IMR-90 (cell line): ENCODE measurements at regions not wholly inside any gene's neighbourhood (a gene's known extent, or its start where the extent isn't known, plus 50 kb on each side); places are given as distances from the start of the nearest gene placed in this dataset.

Source experiments
- ATAC-seq: fragments of 200-7000 bp; cut with Tn5 transposase; 2 replicates; pipeline ENCODE4 v1.9.1; 2020; ENCODE audit warnings: low read depth, mild to moderate bottlenecking, moderate library complexity
- BruUV-seq: library from RNA; stranded (reverse); fragments of 400-500 nt; replicated peaks from 2 replicates; lab custom pipeline; 2021; lab: Mats Ljungman, UMichigan
- CTCF ChIA-PET: fragments of 300-600 bp; formaldehyde crosslinking; extraction: SDS; loops from one replicate; lab custom pipeline; 2021; ENCODE audit warnings: antibody characterized with exemption; lab: Yijun Ruan, JAX
- POLR2A ChIA-PET: fragments of 300-600 bp; sonication (Branson Sonifier 250); formaldehyde crosslinking; loops from one replicate; lab custom pipeline; 2022; ENCODE audit warnings: antibody characterized with exemption; ENCODE audit not compliant: unreplicated experiment; lab: Charles Lee
- DNase-seq: peaks from one replicate; pipeline ENCODE4 v3.0.0; 2013
- H2AFZ ChIP-seq: replicated peaks from 2 replicates; pipeline ENCODE3; 2013; ENCODE audit warnings: low read length, mild to moderate bottlenecking; ENCODE audit not compliant: poor library complexity
- H2AK5ac ChIP-seq: 2 replicates; pipeline ENCODE4 v1.6.1; 2013; ENCODE audit warnings: low read depth, low read length, inconsistent platforms
- H2AK9ac ChIP-seq: replicated peaks from 2 replicates; pipeline ENCODE3; 2013; ENCODE audit warnings: mild to moderate bottlenecking, low read depth, low read length, moderate library complexity; ENCODE audit not compliant: poor library complexity
- H2BK120ac ChIP-seq: 2 replicates; pipeline ENCODE4 v1.6.1; 2013; ENCODE audit warnings: low read depth, low read length, inconsistent platforms
- H2BK15ac ChIP-seq: 3 replicates; pipeline ENCODE4 v1.6.1; 2013; ENCODE audit warnings: low read depth, low read length, inconsistent platforms
- H2BK20ac ChIP-seq: 2 replicates; pipeline ENCODE4 v1.6.1; 2013; ENCODE audit warnings: low read depth, mild to moderate bottlenecking, inconsistent platforms, low read length, moderate library complexity
- H2BK5ac ChIP-seq: 2 replicates; pipeline ENCODE4 v1.6.1; 2013; ENCODE audit warnings: mild to moderate bottlenecking, low read depth, low read length, inconsistent platforms; ENCODE audit not compliant: poor library complexity, severe bottlenecking
- H3K14ac ChIP-seq: replicated peaks from 2 replicates; pipeline ENCODE4 v1.6.1; 2013; ENCODE audit warnings: low read depth, low read length, inconsistent platforms
- H3K18ac ChIP-seq: 2 replicates; pipeline ENCODE4 v1.6.1; 2013; ENCODE audit warnings: low read depth, low read length, control low read depth
- H3K23ac ChIP-seq: 2 replicates; pipeline ENCODE4 v1.6.1; 2013; ENCODE audit warnings: low read depth, low read length, inconsistent platforms
- H3K27ac ChIP-seq: 2 replicates; pipeline ENCODE4 v1.5.1; 2013; ENCODE audit warnings: mild to moderate bottlenecking, control low read depth, low read length; ENCODE audit not compliant: insufficient read depth
- H3K27me3 ChIP-seq: 2 replicates; pipeline ENCODE4 v1.6.1; 2013; ENCODE audit warnings: low read length; ENCODE audit not compliant: control insufficient read depth, insufficient read depth
- H3K36me3 ChIP-seq: 2 replicates; pipeline ENCODE4 v1.6.1; 2013; ENCODE audit warnings: low read length, mixed read lengths; ENCODE audit not compliant: control insufficient read depth, insufficient read depth
- H3K4ac ChIP-seq: 2 replicates; pipeline ENCODE4 v1.6.1; 2013; ENCODE audit warnings: low read depth, low read length, inconsistent platforms
- H3K4me1 ChIP-seq: 2 replicates; pipeline ENCODE4 v1.6.1; 2013; ENCODE audit warnings: low read length, mixed read lengths; ENCODE audit not compliant: control insufficient read depth, insufficient read depth
- H3K4me2 ChIP-seq: 2 replicates; pipeline ENCODE4 v1.6.1; 2013; ENCODE audit warnings: low read depth, mild to moderate bottlenecking, control low read depth, low read length, moderate library complexity
- H3K4me3 ChIP-seq: 2 replicates; pipeline ENCODE4 v1.5.1; 2013; ENCODE audit warnings: low read depth, mild to moderate bottlenecking, control low read depth, low read length, moderate library complexity; ENCODE audit not compliant: insufficient read depth
- H3K56ac ChIP-seq: 2 replicates; pipeline ENCODE4 v1.6.1; 2013; ENCODE audit warnings: low read length, inconsistent platforms; ENCODE audit not compliant: insufficient read depth; ENCODE audit errors: extremely low read depth
- H3K79me1 ChIP-seq, 2 experiments: 2 replicates each; pipeline ENCODE4 v1.6.1; 2013; ENCODE audit warnings: low read length in 2 of 2, inconsistent platforms in 1 of 2, low read depth in 1 of 2
- H3K9ac ChIP-seq: 2 replicates; pipeline ENCODE4 v1.6.1; 2013; ENCODE audit warnings: low read depth, low read length, control low read depth
- H3K9me1 ChIP-seq: 2 replicates; pipeline ENCODE4 v1.6.1; 2013; ENCODE audit warnings: low read length, inconsistent platforms; ENCODE audit not compliant: insufficient read depth
- H3K9me3 ChIP-seq: 2 replicates; pipeline ENCODE4 v1.6.1; 2013; ENCODE audit warnings: low read length; ENCODE audit not compliant: control insufficient read depth, insufficient read depth
- H4K20me1 ChIP-seq: 2 replicates; pipeline ENCODE4 v1.6.1; 2013; ENCODE audit warnings: low read length, inconsistent platforms; ENCODE audit not compliant: insufficient read depth
- H4K5ac ChIP-seq: 2 replicates; pipeline ENCODE4 v1.6.1; 2013; ENCODE audit warnings: mild to moderate bottlenecking, low read depth, low read length, control low read depth
- H4K8ac ChIP-seq, 2 experiments: 2 replicates each; pipeline ENCODE4 v1.6.1; 2013; ENCODE audit warnings: low read depth in 2 of 2, low read length in 2 of 2, control low read depth in 1 of 2, inconsistent platforms in 1 of 2
- H4K91ac ChIP-seq: 2 replicates; pipeline ENCODE4 v1.6.1; 2013; ENCODE audit warnings: low read depth, low read length, inconsistent platforms; ENCODE audit not compliant: insufficient read depth
- BHLHE40 ChIP-seq: fragments of 150-350 bp; IDR thresholded peaks from 2 replicates; pipeline ENCODE4 v1.6.1; 2016; ENCODE audit warnings: mild to moderate bottlenecking, low read depth, low read length
- CEBPB ChIP-seq: IDR thresholded peaks from 2 replicates; pipeline ENCODE4 v1.6.1; 2012; ENCODE audit warnings: low read depth, low read length, improper control_type of control experiment
- CHD1 ChIP-seq: IDR thresholded peaks from 2 replicates; pipeline ENCODE4 v1.6.1; 2012; ENCODE audit warnings: low read depth, low read length, improper control_type of control experiment
- FOS ChIP-seq: fragments of 150-350 bp; IDR thresholded peaks from 2 replicates; pipeline ENCODE4 v1.6.1; 2016; ENCODE audit warnings: low read depth, low read length
- MAFK ChIP-seq: IDR thresholded peaks from 2 replicates; pipeline ENCODE4 v1.6.1; 2012; ENCODE audit warnings: low read depth, low read length, improper control_type of control experiment
- MAZ ChIP-seq: IDR thresholded peaks from 2 replicates; pipeline ENCODE4 v1.6.1; 2012; ENCODE audit warnings: low read depth, mild to moderate bottlenecking, low read length, improper control_type of control experiment, moderate library complexity, borderline replicate concordance
- MXI1 ChIP-seq: IDR thresholded peaks from 2 replicates; pipeline ENCODE4 v1.6.1; 2012; ENCODE audit warnings: low read depth, mild to moderate bottlenecking, low read length, moderate library complexity, borderline replicate concordance
- NFE2L2 ChIP-seq: fragments of 150-350 bp; IDR thresholded peaks from 2 replicates; pipeline ENCODE4 v1.6.1; 2016; ENCODE audit warnings: low read depth, mild to moderate bottlenecking, low read length
- POLR2A ChIP-seq: IDR thresholded peaks from 2 replicates; pipeline ENCODE4 v1.6.1; 2012; ENCODE audit warnings: mild to moderate bottlenecking, low read depth, low read length
- RAD21 ChIP-seq: IDR thresholded peaks from 2 replicates; pipeline ENCODE4 v1.6.1; 2012; ENCODE audit warnings: low read length, improper control_type of control experiment
- RFX5 ChIP-seq: IDR thresholded peaks from 2 replicates; pipeline ENCODE4 v1.8.0; 2012; ENCODE audit warnings: low read depth, mild to moderate bottlenecking, low read length, moderate library complexity
- SMC3 ChIP-seq: fragments of 150-350 bp; IDR thresholded peaks from 2 replicates; pipeline ENCODE4 v1.6.1; 2016; ENCODE audit warnings: low read depth, mild to moderate bottlenecking, antibody characterized with exemption, low read length, moderate library complexity
- WGBS, 2 experiments: methylation state at CpG; one replicate each; pipeline versions ENCODE4 v1.1.5 to v1.1.7; 2013; ENCODE audit warnings: missing lambda C conversion rate in 2 of 2; ENCODE audit not compliant: insufficient read length in 1 of 2; ENCODE audit errors: extremely low coverage in 2 of 2; 5-methylcytosine and 5-hydroxymethylcytosine counted together
- dilution Hi-C: fragments of 300-500 bp; cut with HindIII; formaldehyde crosslinking; loops from one replicate; pipeline ENCODE4 v1.14.3; 2018; ENCODE audit warnings: low sequenced_read_pairs; ENCODE audit not compliant: unreplicated experiment
- in situ Hi-C: fragments of 300-500 bp; cut with MboI; formaldehyde crosslinking; loops from 3 replicates; pipeline ENCODE4 v1.14.3; 2019; ENCODE audit warnings: low sequenced_read_pairs, inconsistent platforms, mixed read lengths
- intact Hi-C: fragments of 100-400 bp; cut with micrococcal nuclease; formaldehyde crosslinking; loops from 2 replicates; pipeline ENCODE4 v1.10.0; 2022
- TF ChIP-seq, protein P1 (sequence below): fragments of 150-350 bp; IDR thresholded peaks from 2 replicates; pipeline ENCODE4 v1.6.1; 2017; ENCODE audit warnings: mild to moderate bottlenecking, antibody characterized with exemption, low read length, low read depth
- TF ChIP-seq, protein P2 (sequence below): conservative IDR thresholded peaks from 2 replicates; pipeline ENCODE4 v1.5.1; 2012; ENCODE audit warnings: mild to moderate bottlenecking, low read depth, low read length, improper control_type of control experiment
- TF ChIP-seq, protein P3 (sequence below): fragments of 150-350 bp; IDR thresholded peaks from 2 replicates; pipeline ENCODE4 v1.6.1; 2016; ENCODE audit warnings: low read depth, mild to moderate bottlenecking, low read length, moderate library complexity, borderline replicate concordance

DNA sequence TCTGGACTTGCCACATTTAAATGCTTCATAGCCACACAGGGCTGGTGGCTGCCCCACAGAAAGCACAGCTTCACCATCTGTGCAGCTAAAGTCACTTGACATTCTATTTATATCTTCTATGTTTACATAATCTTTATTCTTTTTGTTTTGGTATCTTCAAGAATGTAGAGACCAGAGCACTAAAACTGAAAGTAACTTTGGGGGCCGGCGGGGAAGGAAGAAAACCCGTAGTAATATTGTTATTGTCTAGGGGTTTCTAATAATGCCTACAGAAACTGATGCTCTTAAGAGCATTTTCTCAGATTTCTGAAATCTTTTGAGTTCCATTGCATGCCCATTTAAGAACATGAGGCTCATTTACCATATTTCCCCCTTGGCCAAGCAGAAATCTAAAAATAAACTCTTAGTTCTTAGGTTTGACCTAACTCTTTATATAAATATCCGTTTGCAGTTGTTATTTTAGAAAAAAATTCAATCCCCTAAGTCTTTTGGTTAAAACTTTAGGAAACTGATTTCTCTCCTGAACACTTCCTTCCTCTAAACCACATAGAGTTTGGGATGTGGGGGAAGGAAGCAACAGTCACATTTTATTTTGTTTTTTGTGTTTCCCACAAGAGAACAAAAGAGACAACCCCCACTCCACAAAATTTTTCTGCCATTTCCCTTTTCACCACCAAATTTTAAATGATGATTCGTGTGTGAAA, 207.6 kb downstream of the OGFRL1 start:
- Histone ChIP-seq H3K27ac (peak overlapping the region; percentile 25; the same call in 1 of the 2 replicates), H3K14ac (peak overlapping the region; percentile 88), H2BK15ac (peak overlapping the region; percentile 80; the same call in 1 of the 3 replicates), H3K4ac (peak overlapping the region; percentile 55; the same call in 1 of the 2 replicates), H3K56ac (peak overlapping the region; percentile 4; the same call in 1 of the 2 replicates), H3K79me1 (no peaks in the 10 kb centered on the region), H2BK20ac (peak overlapping the region; percentile 70; the same call in 1 of the 2 replicates), H4K5ac (peak overlapping the region; percentile 32), H3K9ac (no peak overlapping the region), H2BK5ac (peak overlapping the region; percentile 58), H3K4me1 (peaks cover 2% of the 10 kb centered on the region; the same call in 1 of the 2 replicates), H2BK120ac (peak overlapping the region; percentile 71; the same call in 1 of the 2 replicates), H2AK5ac (no peak overlapping the region), H3K9me1 (no peaks in the 10 kb centered on the region; the same call in 1 of the 2 replicates), H3K27me3 (no peaks in the 10 kb centered on the region), H3K23ac (peak overlapping the region; percentile 49; the same call in 1 of the 2 replicates), H3K36me3 (no peaks in the 10 kb centered on the region), H3K4me2 (peak overlapping the region; percentile 91), H4K8ac (peak overlapping the region; percentile 7 to 77; a peak in 3 of 4 replicates), H3K4me3 (peak overlapping the region; percentile 30; the same call in 1 of the 2 replicates), H4K91ac (0 out of 2 replicates have a peak overlapping the region, but pooled peaks have one; percentile 14), H4K20me1 (no peaks in the 10 kb centered on the region), H2AFZ (peak overlapping the region; percentile 74), H3K18ac (peak overlapping the region; percentile 71), H3K9me3 (no peaks in the 10 kb centered on the region), H2AK9ac (no peak overlapping the region)
- no TSS peak for BruUV-seq
- ChIA-PET POLR2A (no interaction called here), CTCF (interaction anchor here (1.3 kb wide), 1 partner anchor 10 kb away, joined by 3 read pairs; no protein-coding TSS in a partner anchor)
- intact Hi-C loops = no loop called here
- ATAC-seq (peak; percentile 55), DNase-seq (peak; percentile 31)
- dilution Hi-C loops = no loop called here
- WGBS, 2 experiments = no CpG with 5 or more reads among the region's 5 CpGs
- in situ Hi-C loops = no loop called here
- TF ChIP-seq NFE2L2 (no peak), FOS (no peak), CHD1 (no peak), BHLHE40 (no peak), RAD21 (no peak), MAZ (no peak), MAFK (no peak), RFX5 (no peak), MXI1 (no peak), CEBPB (no peak), SMC3 (no peak), POLR2A (no peak)
- TF ChIP-seq, protein P1, sequence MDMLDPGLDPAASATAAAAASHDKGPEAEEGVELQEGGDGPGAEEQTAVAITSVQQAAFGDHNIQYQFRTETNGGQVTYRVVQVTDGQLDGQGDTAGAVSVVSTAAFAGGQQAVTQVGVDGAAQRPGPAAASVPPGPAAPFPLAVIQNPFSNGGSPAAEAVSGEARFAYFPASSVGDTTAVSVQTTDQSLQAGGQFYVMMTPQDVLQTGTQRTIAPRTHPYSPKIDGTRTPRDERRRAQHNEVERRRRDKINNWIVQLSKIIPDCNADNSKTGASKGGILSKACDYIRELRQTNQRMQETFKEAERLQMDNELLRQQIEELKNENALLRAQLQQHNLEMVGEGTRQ = no peak
- TF ChIP-seq, protein P2, sequence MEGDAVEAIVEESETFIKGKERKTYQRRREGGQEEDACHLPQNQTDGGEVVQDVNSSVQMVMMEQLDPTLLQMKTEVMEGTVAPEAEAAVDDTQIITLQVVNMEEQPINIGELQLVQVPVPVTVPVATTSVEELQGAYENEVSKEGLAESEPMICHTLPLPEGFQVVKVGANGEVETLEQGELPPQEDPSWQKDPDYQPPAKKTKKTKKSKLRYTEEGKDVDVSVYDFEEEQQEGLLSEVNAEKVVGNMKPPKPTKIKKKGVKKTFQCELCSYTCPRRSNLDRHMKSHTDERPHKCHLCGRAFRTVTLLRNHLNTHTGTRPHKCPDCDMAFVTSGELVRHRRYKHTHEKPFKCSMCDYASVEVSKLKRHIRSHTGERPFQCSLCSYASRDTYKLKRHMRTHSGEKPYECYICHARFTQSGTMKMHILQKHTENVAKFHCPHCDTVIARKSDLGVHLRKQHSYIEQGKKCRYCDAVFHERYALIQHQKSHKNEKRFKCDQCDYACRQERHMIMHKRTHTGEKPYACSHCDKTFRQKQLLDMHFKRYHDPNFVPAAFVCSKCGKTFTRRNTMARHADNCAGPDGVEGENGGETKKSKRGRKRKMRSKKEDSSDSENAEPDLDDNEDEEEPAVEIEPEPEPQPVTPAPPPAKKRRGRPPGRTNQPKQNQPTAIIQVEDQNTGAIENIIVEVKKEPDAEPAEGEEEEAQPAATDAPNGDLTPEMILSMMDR = no peak
- TF ChIP-seq, protein P3, sequence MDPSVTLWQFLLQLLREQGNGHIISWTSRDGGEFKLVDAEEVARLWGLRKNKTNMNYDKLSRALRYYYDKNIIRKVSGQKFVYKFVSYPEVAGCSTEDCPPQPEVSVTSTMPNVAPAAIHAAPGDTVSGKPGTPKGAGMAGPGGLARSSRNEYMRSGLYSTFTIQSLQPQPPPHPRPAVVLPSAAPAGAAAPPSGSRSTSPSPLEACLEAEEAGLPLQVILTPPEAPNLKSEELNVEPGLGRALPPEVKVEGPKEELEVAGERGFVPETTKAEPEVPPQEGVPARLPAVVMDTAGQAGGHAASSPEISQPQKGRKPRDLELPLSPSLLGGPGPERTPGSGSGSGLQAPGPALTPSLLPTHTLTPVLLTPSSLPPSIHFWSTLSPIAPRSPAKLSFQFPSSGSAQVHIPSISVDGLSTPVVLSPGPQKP = no peak
